IMR-90 (cell line): ENCODE measurements at regions not wholly inside any gene's neighbourhood (a gene's known extent, or its start where the extent isn't known, plus 50 kb on each side); places are given as distances from the start of the nearest gene placed in this dataset.

Experiments used
- ATAC-seq: fragments of 200-7000 bp; cut with Tn5 transposase; 2 replicates; pipeline ENCODE4 v1.9.1; 2020; ENCODE audit warnings: low read depth, mild to moderate bottlenecking, moderate library complexity
- BruUV-seq: library from RNA; stranded (reverse); fragments of 400-500 nt; replicated peaks from 2 replicates; lab custom pipeline; 2021; lab: Mats Ljungman, UMichigan
- CTCF ChIA-PET: fragments of 300-600 bp; formaldehyde crosslinking; extraction: SDS; loops from one replicate; lab custom pipeline; 2021; ENCODE audit warnings: antibody characterized with exemption; lab: Yijun Ruan, JAX
- POLR2A ChIA-PET: fragments of 300-600 bp; sonication (Branson Sonifier 250); formaldehyde crosslinking; loops from one replicate; lab custom pipeline; 2022; ENCODE audit warnings: antibody characterized with exemption; ENCODE audit not compliant: unreplicated experiment; lab: Charles Lee
- DNase-seq: peaks from one replicate; pipeline ENCODE4 v3.0.0; 2013
- H2AFZ ChIP-seq: replicated peaks from 2 replicates; pipeline ENCODE3; 2013; ENCODE audit warnings: low read length, mild to moderate bottlenecking; ENCODE audit not compliant: poor library complexity
- H2AK5ac ChIP-seq: 2 replicates; pipeline ENCODE4 v1.6.1; 2013; ENCODE audit warnings: low read depth, low read length, inconsistent platforms
- H2AK9ac ChIP-seq: replicated peaks from 2 replicates; pipeline ENCODE3; 2013; ENCODE audit warnings: mild to moderate bottlenecking, low read depth, low read length, moderate library complexity; ENCODE audit not compliant: poor library complexity
- H2BK120ac ChIP-seq: 2 replicates; pipeline ENCODE4 v1.6.1; 2013; ENCODE audit warnings: low read depth, low read length, inconsistent platforms
- H2BK15ac ChIP-seq: 3 replicates; pipeline ENCODE4 v1.6.1; 2013; ENCODE audit warnings: low read depth, low read length, inconsistent platforms
- H2BK20ac ChIP-seq: 2 replicates; pipeline ENCODE4 v1.6.1; 2013; ENCODE audit warnings: low read depth, mild to moderate bottlenecking, inconsistent platforms, low read length, moderate library complexity
- H2BK5ac ChIP-seq: 2 replicates; pipeline ENCODE4 v1.6.1; 2013; ENCODE audit warnings: mild to moderate bottlenecking, low read depth, low read length, inconsistent platforms; ENCODE audit not compliant: poor library complexity, severe bottlenecking
- H3K14ac ChIP-seq: replicated peaks from 2 replicates; pipeline ENCODE4 v1.6.1; 2013; ENCODE audit warnings: low read depth, low read length, inconsistent platforms
- H3K18ac ChIP-seq: 2 replicates; pipeline ENCODE4 v1.6.1; 2013; ENCODE audit warnings: low read depth, low read length, control low read depth
- H3K23ac ChIP-seq: 2 replicates; pipeline ENCODE4 v1.6.1; 2013; ENCODE audit warnings: low read depth, low read length, inconsistent platforms
- H3K27ac ChIP-seq: 2 replicates; pipeline ENCODE4 v1.5.1; 2013; ENCODE audit warnings: mild to moderate bottlenecking, control low read depth, low read length; ENCODE audit not compliant: insufficient read depth
- H3K27me3 ChIP-seq: 2 replicates; pipeline ENCODE4 v1.6.1; 2013; ENCODE audit warnings: low read length; ENCODE audit not compliant: control insufficient read depth, insufficient read depth
- H3K36me3 ChIP-seq: 2 replicates; pipeline ENCODE4 v1.6.1; 2013; ENCODE audit warnings: low read length, mixed read lengths; ENCODE audit not compliant: control insufficient read depth, insufficient read depth
- H3K4ac ChIP-seq: 2 replicates; pipeline ENCODE4 v1.6.1; 2013; ENCODE audit warnings: low read depth, low read length, inconsistent platforms
- H3K4me1 ChIP-seq: 2 replicates; pipeline ENCODE4 v1.6.1; 2013; ENCODE audit warnings: low read length, mixed read lengths; ENCODE audit not compliant: control insufficient read depth, insufficient read depth
- H3K4me2 ChIP-seq: 2 replicates; pipeline ENCODE4 v1.6.1; 2013; ENCODE audit warnings: low read depth, mild to moderate bottlenecking, control low read depth, low read length, moderate library complexity
- H3K4me3 ChIP-seq: 2 replicates; pipeline ENCODE4 v1.5.1; 2013; ENCODE audit warnings: low read depth, mild to moderate bottlenecking, control low read depth, low read length, moderate library complexity; ENCODE audit not compliant: insufficient read depth
- H3K56ac ChIP-seq: 2 replicates; pipeline ENCODE4 v1.6.1; 2013; ENCODE audit warnings: low read length, inconsistent platforms; ENCODE audit not compliant: insufficient read depth; ENCODE audit errors: extremely low read depth
- H3K79me1 ChIP-seq, 2 experiments: 2 replicates each; pipeline ENCODE4 v1.6.1; 2013; ENCODE audit warnings: low read length in 2 of 2, inconsistent platforms in 1 of 2, low read depth in 1 of 2
- H3K9ac ChIP-seq: 2 replicates; pipeline ENCODE4 v1.6.1; 2013; ENCODE audit warnings: low read depth, low read length, control low read depth
- H3K9me1 ChIP-seq: 2 replicates; pipeline ENCODE4 v1.6.1; 2013; ENCODE audit warnings: low read length, inconsistent platforms; ENCODE audit not compliant: insufficient read depth
- H3K9me3 ChIP-seq: 2 replicates; pipeline ENCODE4 v1.6.1; 2013; ENCODE audit warnings: low read length; ENCODE audit not compliant: control insufficient read depth, insufficient read depth
- H4K20me1 ChIP-seq: 2 replicates; pipeline ENCODE4 v1.6.1; 2013; ENCODE audit warnings: low read length, inconsistent platforms; ENCODE audit not compliant: insufficient read depth
- H4K5ac ChIP-seq: 2 replicates; pipeline ENCODE4 v1.6.1; 2013; ENCODE audit warnings: mild to moderate bottlenecking, low read depth, low read length, control low read depth
- H4K8ac ChIP-seq, 2 experiments: 2 replicates each; pipeline ENCODE4 v1.6.1; 2013; ENCODE audit warnings: low read depth in 2 of 2, low read length in 2 of 2, control low read depth in 1 of 2, inconsistent platforms in 1 of 2
- H4K91ac ChIP-seq: 2 replicates; pipeline ENCODE4 v1.6.1; 2013; ENCODE audit warnings: low read depth, low read length, inconsistent platforms; ENCODE audit not compliant: insufficient read depth
- BHLHE40 ChIP-seq: fragments of 150-350 bp; IDR thresholded peaks from 2 replicates; pipeline ENCODE4 v1.6.1; 2016; ENCODE audit warnings: mild to moderate bottlenecking, low read depth, low read length
- CEBPB ChIP-seq: IDR thresholded peaks from 2 replicates; pipeline ENCODE4 v1.6.1; 2012; ENCODE audit warnings: low read depth, low read length, improper control_type of control experiment
- CHD1 ChIP-seq: IDR thresholded peaks from 2 replicates; pipeline ENCODE4 v1.6.1; 2012; ENCODE audit warnings: low read depth, low read length, improper control_type of control experiment
- ELK1 ChIP-seq: fragments of 150-350 bp; IDR thresholded peaks from 2 replicates; pipeline ENCODE4 v1.6.1; 2016; ENCODE audit warnings: low read depth, mild to moderate bottlenecking, low read length, moderate library complexity, borderline replicate concordance
- FOS ChIP-seq: fragments of 150-350 bp; IDR thresholded peaks from 2 replicates; pipeline ENCODE4 v1.6.1; 2016; ENCODE audit warnings: low read depth, low read length
- MAFK ChIP-seq: IDR thresholded peaks from 2 replicates; pipeline ENCODE4 v1.6.1; 2012; ENCODE audit warnings: low read depth, low read length, improper control_type of control experiment
- MAZ ChIP-seq: IDR thresholded peaks from 2 replicates; pipeline ENCODE4 v1.6.1; 2012; ENCODE audit warnings: low read depth, mild to moderate bottlenecking, low read length, improper control_type of control experiment, moderate library complexity, borderline replicate concordance
- MXI1 ChIP-seq: IDR thresholded peaks from 2 replicates; pipeline ENCODE4 v1.6.1; 2012; ENCODE audit warnings: low read depth, mild to moderate bottlenecking, low read length, moderate library complexity, borderline replicate concordance
- NFE2L2 ChIP-seq: fragments of 150-350 bp; IDR thresholded peaks from 2 replicates; pipeline ENCODE4 v1.6.1; 2016; ENCODE audit warnings: low read depth, mild to moderate bottlenecking, low read length
- POLR2A ChIP-seq: IDR thresholded peaks from 2 replicates; pipeline ENCODE4 v1.6.1; 2012; ENCODE audit warnings: mild to moderate bottlenecking, low read depth, low read length
- RAD21 ChIP-seq: IDR thresholded peaks from 2 replicates; pipeline ENCODE4 v1.6.1; 2012; ENCODE audit warnings: low read length, improper control_type of control experiment
- RCOR1 ChIP-seq: IDR thresholded peaks from 2 replicates; pipeline ENCODE4 v1.6.1; 2012; ENCODE audit warnings: mild to moderate bottlenecking, low read length, improper control_type of control experiment; ENCODE audit not compliant: insufficient replicate concordance
- RFX5 ChIP-seq: IDR thresholded peaks from 2 replicates; pipeline ENCODE4 v1.8.0; 2012; ENCODE audit warnings: low read depth, mild to moderate bottlenecking, low read length, moderate library complexity
- SMC3 ChIP-seq: fragments of 150-350 bp; IDR thresholded peaks from 2 replicates; pipeline ENCODE4 v1.6.1; 2016; ENCODE audit warnings: low read depth, mild to moderate bottlenecking, antibody characterized with exemption, low read length, moderate library complexity
- USF2 ChIP-seq: fragments of 150-350 bp; IDR thresholded peaks from 2 replicates; pipeline ENCODE4 v1.6.1; 2017; ENCODE audit warnings: mild to moderate bottlenecking, antibody characterized with exemption, low read length, low read depth
- WGBS, 2 experiments: methylation state at CpG; one replicate each; pipeline versions ENCODE4 v1.1.5 to v1.1.7; 2013; ENCODE audit warnings: missing lambda C conversion rate in 2 of 2; ENCODE audit not compliant: insufficient read length in 1 of 2; ENCODE audit errors: extremely low coverage in 2 of 2; 5-methylcytosine and 5-hydroxymethylcytosine counted together
- dilution Hi-C: fragments of 300-500 bp; cut with HindIII; formaldehyde crosslinking; loops from one replicate; pipeline ENCODE4 v1.14.3; 2018; ENCODE audit warnings: low sequenced_read_pairs; ENCODE audit not compliant: unreplicated experiment
- in situ Hi-C: fragments of 300-500 bp; cut with MboI; formaldehyde crosslinking; loops from 3 replicates; pipeline ENCODE4 v1.14.3; 2019; ENCODE audit warnings: low sequenced_read_pairs, inconsistent platforms, mixed read lengths
- intact Hi-C: fragments of 100-400 bp; cut with micrococcal nuclease; formaldehyde crosslinking; loops from 2 replicates; pipeline ENCODE4 v1.10.0; 2022
- TF ChIP-seq, protein P1 (sequence below): conservative IDR thresholded peaks from 2 replicates; pipeline ENCODE4 v1.5.1; 2012; ENCODE audit warnings: mild to moderate bottlenecking, low read depth, low read length, improper control_type of control experiment

GRCh38 chr15:77892335-77892734, 185.2 kb downstream of the TBC1D2B start:
- DNase-seq (no peak), ATAC-seq (no peak)
- Histone ChIP-seq H3K56ac (no peak overlapping the region), H3K4me2 (no peak overlapping the region), H3K18ac (no peak overlapping the region), H2BK5ac (no peak overlapping the region), H4K91ac (no peak overlapping the region), H3K23ac (no peak overlapping the region), H3K36me3 (no peaks in the 10 kb centered on the region), H2BK15ac (no peak overlapping the region), H3K79me1 (no peaks in the 10 kb centered on the region), H3K27me3 (peaks cover 5% of the 10 kb centered on the region), H4K8ac (no peak overlapping the region), H3K4ac (no peak overlapping the region), H4K5ac (no peak overlapping the region), H2BK20ac (no peak overlapping the region), H3K9ac (no peak overlapping the region), H3K4me3 (no peak overlapping the region), H3K9me3 (no peaks in the 10 kb centered on the region), H4K20me1 (no peaks in the 10 kb centered on the region), H3K9me1 (no peaks in the 10 kb centered on the region), H2AK9ac (no peak overlapping the region), H2BK120ac (no peak overlapping the region), H3K4me1 (peaks cover 5% of the 10 kb centered on the region), H2AFZ (no peak overlapping the region), H3K14ac (no peak overlapping the region), H2AK5ac (no peak overlapping the region), H3K27ac (no peak overlapping the region)
- 93% methylated on average over 3 of the region's 3 CpGs; no CpG with 5 or more reads in 1 of the 2 experiments for WGBS, 2 experiments
- POLR2A ChIA-PET = no interaction called here
- intact Hi-C loops (no loop called here), dilution Hi-C loops (no loop called here), in situ Hi-C loops (no loop called here)
- CTCF ChIA-PET = no interaction called here
- BruUV-seq = no TSS peak
- TF ChIP-seq CHD1 = no peak
- TF ChIP-seq, protein P1, sequence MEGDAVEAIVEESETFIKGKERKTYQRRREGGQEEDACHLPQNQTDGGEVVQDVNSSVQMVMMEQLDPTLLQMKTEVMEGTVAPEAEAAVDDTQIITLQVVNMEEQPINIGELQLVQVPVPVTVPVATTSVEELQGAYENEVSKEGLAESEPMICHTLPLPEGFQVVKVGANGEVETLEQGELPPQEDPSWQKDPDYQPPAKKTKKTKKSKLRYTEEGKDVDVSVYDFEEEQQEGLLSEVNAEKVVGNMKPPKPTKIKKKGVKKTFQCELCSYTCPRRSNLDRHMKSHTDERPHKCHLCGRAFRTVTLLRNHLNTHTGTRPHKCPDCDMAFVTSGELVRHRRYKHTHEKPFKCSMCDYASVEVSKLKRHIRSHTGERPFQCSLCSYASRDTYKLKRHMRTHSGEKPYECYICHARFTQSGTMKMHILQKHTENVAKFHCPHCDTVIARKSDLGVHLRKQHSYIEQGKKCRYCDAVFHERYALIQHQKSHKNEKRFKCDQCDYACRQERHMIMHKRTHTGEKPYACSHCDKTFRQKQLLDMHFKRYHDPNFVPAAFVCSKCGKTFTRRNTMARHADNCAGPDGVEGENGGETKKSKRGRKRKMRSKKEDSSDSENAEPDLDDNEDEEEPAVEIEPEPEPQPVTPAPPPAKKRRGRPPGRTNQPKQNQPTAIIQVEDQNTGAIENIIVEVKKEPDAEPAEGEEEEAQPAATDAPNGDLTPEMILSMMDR = no peak
- no peak for TF ChIP-seq MAFK
- no peak for TF ChIP-seq POLR2A
- TF ChIP-seq RAD21 = no peak
- TF ChIP-seq RFX5 = no peak
- TF ChIP-seq NFE2L2 = no peak
- TF ChIP-seq RCOR1 = no peak
- no peak for TF ChIP-seq MAZ
- TF ChIP-seq USF2 = no peak
- no peak for TF ChIP-seq SMC3
- TF ChIP-seq BHLHE40 = no peak
- no peak for TF ChIP-seq ELK1
- TF ChIP-seq FOS = no peak
- TF ChIP-seq MXI1 = no peak
- no peak for TF ChIP-seq CEBPB
